Neural progenitor cell (in vitro differentiated cells): ENCODE measurements at regions not wholly inside any gene's neighbourhood (a gene's known extent, or its start where the extent isn't known, plus 50 kb on each side); places are given as distances from the start of the nearest gene placed in this dataset.

Experiments used
- CTCF ChIP-seq: fragments of 200-600 bp; sonication (generic); IDR thresholded peaks from 2 replicates; pipeline ENCODE4 v1.5.1; 2017; ENCODE audit warnings: antibody characterized with exemption, mild to moderate bottlenecking
- EZH2 ChIP-seq: fragments of 200-600 bp; sonication (generic); IDR thresholded peaks from 2 replicates; pipeline ENCODE4 v1.6.1; 2017; ENCODE audit warnings: antibody characterized with exemption, mild to moderate bottlenecking, moderate library complexity

DNA sequence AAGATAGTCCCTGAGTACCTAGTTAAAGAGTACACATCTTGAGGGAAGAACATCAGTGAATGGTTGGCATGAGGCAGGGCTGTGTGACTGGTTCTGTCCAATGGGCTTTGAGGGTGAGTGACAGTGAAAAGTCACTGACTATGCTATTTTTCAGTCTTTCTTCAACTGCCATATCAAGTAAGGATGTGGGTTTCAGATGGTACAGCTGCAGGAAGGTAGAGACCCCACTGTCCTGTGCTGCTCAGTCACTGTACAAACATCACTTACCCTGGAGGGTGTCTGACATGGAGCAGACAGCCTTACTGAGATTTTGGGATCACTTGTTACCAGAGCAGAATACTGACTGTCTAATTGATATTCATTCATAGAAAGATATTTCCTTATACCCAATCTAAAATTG lies 115.3 kb upstream of the ASCC3 start:
- TF ChIP-seq CTCF, result no peak
- TF ChIP-seq EZH2, result no peak
